ENCODE measurements at regions not wholly inside any gene's neighbourhood (a gene's known extent, or its start where the extent isn't known, plus 50 kb on each side); places are given as distances from the start of the nearest gene placed in this dataset.
"Not testable (repeated sequence)": the region's sequence is repeated elsewhere in the genome, so short reads cannot be mapped to it uniquely, and the experiment has no call there.

- no peak for DNase-seq (ENCODE audit: low spot score)
Observed at GRCh38 chr2:10223932-10224720, 78.6 kb upstream of the HPCAL1 start.

DNA sequence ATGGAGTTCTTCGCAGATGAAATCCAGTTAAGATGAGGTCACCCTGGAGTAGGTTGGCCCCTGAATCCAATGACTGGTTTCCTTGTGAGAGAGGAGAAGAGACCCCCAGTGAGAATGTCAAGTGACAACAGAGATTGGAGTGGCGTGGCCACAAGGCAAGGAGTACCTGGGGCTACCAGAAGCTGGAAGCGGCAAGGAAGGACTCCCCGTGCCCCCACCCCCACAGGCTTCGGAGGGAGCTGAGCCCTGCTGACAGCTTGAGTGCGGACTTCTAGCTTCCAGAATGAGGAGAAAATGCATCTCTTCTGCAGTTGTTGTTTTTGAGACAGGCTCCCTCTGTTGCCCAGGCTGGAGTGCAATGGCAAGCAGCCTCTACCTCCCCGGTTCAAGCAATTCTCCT, 78.0 kb upstream of the HPCAL1 start:
- DNase-seq (ENCODE audit: low spot score), result no peak

- no peak for DNase-seq (ENCODE audit: low spot score)
Observed at GRCh38 chr2:10225291-10226037, 77.2 kb upstream of the HPCAL1 start.

GRCh38 chr2:10226038-10226724, 76.5 kb upstream of the HPCAL1 start:
- no peak for DNase-seq (ENCODE audit: low spot score)

DNA sequence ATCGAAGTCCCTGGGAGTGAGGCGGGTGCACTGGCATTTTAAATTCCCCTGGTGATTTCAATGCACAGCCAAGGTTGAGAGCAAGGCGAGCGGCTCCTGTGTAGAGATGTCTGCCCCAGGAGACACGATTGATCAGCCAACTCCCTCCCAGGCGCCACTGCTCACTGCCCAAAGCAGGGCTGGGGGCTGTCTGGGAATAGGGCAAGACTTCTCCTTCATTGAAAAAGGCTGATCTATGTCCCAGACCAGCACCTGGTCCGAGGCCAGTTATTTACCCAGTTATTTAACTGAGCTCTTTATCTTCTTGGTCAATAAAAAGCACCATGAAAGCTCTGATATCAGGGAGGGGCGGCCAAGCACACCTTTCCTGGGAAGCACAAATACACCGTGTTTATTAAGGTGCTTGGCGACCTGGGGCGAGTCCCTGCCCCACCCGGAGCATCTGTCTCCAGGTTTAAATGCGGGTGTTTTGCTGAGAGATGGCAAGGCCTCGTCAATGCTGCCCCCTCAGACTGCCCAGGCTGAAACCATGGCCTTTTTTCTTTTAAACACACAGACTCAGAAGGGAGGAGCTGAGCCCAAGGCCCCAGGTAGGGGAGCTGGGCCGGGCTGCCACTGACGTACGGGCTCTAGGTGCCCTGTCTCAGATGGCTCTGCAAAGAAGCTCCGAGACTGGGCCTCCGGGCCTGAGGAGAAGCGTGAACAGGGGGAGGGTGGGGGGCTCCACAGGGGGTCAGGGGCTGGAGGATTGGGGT, 73.9 kb upstream of the HPCAL1 start:
- no peak for DNase-seq (ENCODE audit: low spot score)

DNA sequence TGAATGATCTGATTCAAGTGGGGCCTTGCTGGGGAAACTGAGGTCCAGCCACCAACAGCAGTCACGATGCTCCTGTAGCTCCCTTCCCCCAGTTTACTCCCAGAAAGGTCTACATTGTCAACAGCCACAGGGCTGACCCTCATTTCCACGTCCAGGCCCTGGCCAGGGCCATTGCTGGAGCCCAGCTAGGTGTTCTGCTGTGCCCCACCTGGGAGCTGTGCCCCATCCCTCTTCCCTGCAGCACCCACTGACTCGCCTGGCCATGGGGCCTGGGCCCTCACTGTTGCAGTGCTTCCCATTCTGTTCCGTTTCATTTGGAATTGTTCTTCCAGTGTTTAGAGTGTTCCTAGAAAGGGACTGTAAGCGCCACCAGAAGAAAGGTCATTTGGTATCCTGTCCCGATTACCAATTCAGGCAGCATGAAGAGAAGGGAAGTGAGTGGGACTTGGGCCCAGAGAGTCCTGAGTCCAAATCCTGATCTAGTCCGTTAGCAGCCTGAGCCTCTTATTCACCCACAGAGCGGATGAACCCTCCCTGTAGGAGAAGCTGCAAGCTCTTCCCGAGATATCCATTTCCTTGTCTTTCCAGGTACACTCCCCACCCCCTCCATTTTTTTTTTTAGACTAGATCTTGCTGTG, 73.1 kb upstream of the HPCAL1 start:
- no peak for DNase-seq (ENCODE audit: low spot score)

DNA sequence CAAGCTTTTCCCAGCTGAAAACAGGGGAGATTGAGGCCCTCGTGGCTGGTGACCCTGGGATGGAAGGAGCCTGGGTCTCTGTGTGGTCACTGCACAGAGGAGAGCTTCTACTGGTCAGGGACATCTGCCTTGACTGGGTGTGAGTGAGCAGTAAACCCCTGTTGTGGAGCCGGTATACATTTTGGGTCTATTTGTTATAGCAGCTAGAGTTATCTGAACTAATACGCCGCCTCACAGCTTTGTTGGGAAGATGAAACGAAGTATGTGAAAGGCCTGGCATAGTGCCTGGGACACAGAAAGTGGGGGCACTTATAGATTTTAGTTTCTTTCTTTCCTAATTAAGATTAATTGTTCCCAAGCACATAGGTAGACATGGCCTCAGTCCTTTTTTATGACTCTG, 72.2 kb upstream of the HPCAL1 start:
- DNase-seq (ENCODE audit: low spot score), result no peak

DNA sequence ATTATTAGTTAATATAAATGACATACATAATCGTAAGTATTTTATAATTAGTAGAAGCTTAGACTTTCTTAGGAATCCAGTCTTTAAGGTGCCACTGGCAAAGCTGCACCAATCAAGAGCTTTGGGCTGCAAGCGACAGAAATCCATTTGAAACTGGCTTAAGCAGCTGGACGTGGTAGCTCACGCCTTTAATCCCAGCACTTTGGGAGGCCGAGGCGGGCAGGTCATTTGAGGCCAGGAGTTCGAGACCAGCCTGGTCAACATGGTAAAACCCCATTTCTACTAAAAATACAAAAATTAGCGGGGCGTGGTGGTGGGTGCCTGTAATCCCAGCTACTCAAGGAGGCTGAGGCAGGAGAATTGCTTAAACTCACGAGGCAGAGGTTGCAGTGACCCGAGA, 71.8 kb upstream of the HPCAL1 start:
- DNase-seq (ENCODE audit: low spot score), result not testable (repeated sequence)

GRCh38 chr2:10231551-10232085, 71.1 kb upstream of the HPCAL1 start:
- no peak for DNase-seq (ENCODE audit: low spot score)

DNA sequence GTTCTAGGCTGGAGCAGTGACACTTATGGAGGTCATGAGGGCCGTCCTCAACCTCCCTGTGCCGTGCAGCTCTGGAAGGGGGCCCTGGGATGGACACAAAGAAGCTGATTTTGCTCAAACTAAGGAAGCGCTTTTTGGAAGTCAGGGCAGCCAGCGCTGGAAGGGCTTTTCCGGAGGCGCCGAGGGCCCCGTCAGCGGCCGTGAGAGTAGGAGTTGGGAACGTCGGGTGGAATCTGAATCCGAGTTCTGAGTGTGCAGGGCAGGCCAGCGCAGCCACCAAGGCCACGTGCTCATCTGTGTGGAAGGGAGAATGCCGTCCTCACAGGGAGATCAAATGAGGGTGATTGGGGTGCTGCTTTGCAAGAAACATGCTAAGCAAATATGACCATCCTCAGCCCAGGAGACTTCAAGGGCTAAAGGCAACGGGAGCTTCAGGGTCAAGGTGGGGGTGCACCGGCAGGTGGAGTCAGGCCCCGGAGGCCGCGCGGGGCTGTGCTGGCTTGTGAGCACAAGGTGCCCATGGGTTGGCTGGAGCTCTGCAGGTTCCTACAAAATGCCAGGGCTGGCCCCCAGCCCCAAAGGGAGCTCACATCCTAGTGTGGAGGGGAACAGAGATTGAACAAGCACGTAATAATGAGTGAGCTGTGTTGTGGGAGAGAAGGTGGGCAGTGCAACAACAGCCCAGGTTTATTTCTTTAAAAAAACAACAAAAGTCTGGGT, 70.4 kb upstream of the HPCAL1 start:
- no peak for DNase-seq (ENCODE audit: low spot score)

- DNase-seq (ENCODE audit: low spot score), result no peak
Observed at GRCh38 chr2:10233131-10234012, 69.3 kb upstream of the HPCAL1 start.

GRCh38 chr2:10234013-10234306, 68.7 kb upstream of the HPCAL1 start:
- DNase-seq (ENCODE audit: low spot score), result no peak

DNA sequence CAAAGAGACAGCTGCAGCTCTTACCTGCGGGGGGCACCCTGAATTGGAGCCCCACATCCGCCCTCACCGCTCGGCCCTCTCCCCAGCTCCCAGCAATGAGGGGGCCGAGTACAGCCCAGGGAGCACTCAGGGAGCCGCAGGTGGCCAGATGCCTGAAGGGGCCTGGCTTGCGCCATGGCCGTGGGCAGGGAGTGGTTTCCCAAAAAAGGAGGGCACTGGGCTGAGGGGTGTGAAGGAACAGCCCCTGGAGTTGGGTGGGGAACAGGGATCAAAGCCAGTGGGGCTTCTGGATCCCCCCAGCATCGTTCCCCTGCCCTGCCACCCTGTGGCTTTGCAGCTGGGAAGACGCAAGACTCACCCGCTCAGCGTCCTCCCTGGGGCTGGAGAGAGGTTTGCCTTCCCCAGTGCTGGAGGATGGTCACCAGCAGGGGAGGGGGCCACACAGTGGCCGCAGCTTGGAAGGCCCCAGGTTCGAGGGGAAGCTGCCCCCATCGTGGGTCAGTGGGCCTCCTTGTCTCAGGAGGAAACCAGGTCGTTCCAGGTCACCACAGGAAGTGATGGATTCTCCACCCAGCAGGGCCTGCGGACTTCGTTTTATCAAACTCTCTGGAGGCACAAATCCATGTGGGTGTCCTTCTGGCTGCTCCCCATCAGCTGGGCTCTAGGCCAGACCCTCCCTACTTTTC, 68.2 kb upstream of the HPCAL1 start:
- no peak for DNase-seq (ENCODE audit: low spot score)

DNA sequence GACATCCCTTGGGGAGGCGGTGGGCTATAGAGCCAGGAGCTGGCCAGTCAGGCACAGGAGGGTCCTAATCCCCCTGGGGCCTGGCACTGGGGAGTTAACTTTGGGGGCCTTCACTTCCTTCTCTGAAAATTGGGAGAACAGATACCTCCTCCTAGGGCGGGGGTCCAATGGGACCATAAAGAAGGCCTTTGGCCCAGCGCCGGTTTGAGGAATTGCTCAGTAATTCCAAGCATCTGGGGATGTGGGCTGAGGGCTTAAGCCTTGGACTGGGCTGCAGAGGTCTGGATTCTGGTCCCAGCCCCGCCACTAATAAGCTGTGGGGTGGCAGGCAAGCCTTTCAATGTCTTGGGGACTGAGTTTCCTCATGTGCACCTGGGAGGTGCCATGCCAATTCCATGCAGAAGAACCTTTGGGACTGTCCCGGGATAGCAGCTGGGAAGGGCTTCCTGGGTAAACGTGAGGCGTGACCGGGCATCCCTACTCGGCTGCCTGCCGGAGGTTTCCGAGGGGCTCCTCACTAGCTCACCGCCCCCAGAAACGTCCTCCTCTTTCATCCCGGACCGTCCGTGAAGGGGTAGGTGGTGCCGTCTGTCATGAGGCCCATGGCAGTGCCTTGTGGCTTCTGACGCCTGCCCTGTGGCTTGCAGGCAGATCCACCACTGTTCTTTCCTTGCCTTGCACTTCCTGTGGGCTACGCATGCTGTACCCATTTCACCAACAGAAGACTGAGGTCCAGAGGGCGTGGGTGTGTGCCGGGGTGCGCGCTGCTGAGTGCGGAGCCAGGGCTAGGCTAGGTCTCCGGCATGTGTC, 67.4 kb upstream of the HPCAL1 start:
- no peak for DNase-seq (ENCODE audit: low spot score)

DNA sequence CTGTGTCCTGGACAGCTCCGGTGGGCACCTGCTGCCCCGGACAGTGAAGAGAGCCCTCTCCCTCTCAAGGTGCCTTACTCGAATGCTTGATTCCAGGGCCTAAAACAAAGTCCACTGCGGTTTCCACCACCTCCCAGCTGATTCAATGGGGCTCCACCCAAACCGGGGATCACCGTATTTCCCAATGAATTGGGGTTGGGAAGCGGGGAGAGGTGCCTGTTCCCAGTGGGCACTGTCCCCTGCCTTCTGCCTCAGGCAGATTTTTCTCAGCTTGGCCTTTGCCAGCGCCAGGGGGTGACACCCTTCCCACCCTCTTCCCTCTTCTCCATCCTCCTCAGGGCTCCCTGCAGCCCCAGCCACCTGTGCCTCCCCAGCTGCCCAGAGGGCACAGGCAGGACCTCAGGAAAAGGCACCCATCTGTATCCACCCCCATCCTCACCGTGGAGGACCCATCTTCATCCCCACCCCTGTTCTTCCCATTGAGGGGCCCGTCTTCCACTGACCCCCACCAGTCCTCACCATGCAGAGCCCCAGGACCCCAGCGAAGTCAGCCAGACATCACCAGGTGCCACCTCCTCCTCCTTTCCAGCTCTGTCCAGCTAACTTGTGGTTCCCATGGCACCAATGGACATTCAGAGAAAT, 66.7 kb upstream of the HPCAL1 start:
- DNase-seq (ENCODE audit: low spot score), result no peak

GRCh38 chr2:10236571-10237391, 65.9 kb upstream of the HPCAL1 start:
- no peak for DNase-seq (ENCODE audit: low spot score)

All from HuH-7.5 (cell line).